Smooth muscle cell (in vitro differentiated cells): ENCODE measurements at regions not wholly inside any gene's neighbourhood (a gene's known extent, or its start where the extent isn't known, plus 50 kb on each side); places are given as distances from the start of the nearest gene placed in this dataset.

Source experiments
- DNase-seq: peaks from one replicate; lab custom pipeline; 2025; ENCODE audit not compliant: unreplicated experiment; lab: John Stamatoyannopoulos, UW
- H2AFZ ChIP-seq: fragments of 200-600 bp; sonication (generic); 2 replicates; pipeline ENCODE4 v1.6.0; 2016; ENCODE audit warnings: antibody characterized with exemption, low read depth, mild to moderate bottlenecking
- H3F3A ChIP-seq: fragments of 200-600 bp; sonication (generic); 2 replicates; pipeline ENCODE4 v1.6.0; 2017; ENCODE audit warnings: antibody characterized with exemption, low read depth
- H3K27ac ChIP-seq: fragments of 200-600 bp; sonication (generic); 2 replicates; pipeline ENCODE4 v1.5.1; 2016; ENCODE audit warnings: low read depth, mild to moderate bottlenecking
- H3K27me3 ChIP-seq: fragments of 200-600 bp; sonication (generic); 2 replicates; pipeline ENCODE4 v1.6.1; 2016; ENCODE audit warnings: low read depth, mild to moderate bottlenecking
- H3K36me3 ChIP-seq: fragments of 200-600 bp; sonication (generic); 2 replicates; pipeline ENCODE4 v1.5.1; 2016; ENCODE audit warnings: low read depth
- H3K4me1 ChIP-seq: fragments of 200-600 bp; sonication (generic); 2 replicates; pipeline ENCODE4 v1.5.1; 2016; ENCODE audit warnings: low read depth
- H3K4me2 ChIP-seq: fragments of 200-600 bp; sonication (generic); 2 replicates; pipeline ENCODE4 v1.6.0; 2016; ENCODE audit warnings: mild to moderate bottlenecking
- H3K4me3 ChIP-seq: fragments of 200-600 bp; sonication (generic); 2 replicates; pipeline ENCODE4 v1.5.1; 2016; ENCODE audit warnings: mild to moderate bottlenecking
- H3K79me2 ChIP-seq: fragments of 200-600 bp; sonication (generic); 2 replicates; pipeline ENCODE4 v1.6.0; 2016; ENCODE audit warnings: low read depth, mild to moderate bottlenecking
- H3K9ac ChIP-seq: fragments of 200-600 bp; sonication (generic); 2 replicates; pipeline ENCODE4 v1.6.0; 2016; ENCODE audit warnings: low read depth
- H3K9me3 ChIP-seq: fragments of 200-600 bp; sonication (generic); replicated peaks from 2 replicates; pipeline ENCODE4 v1.5.1; 2016; ENCODE audit warnings: low read depth
- H4K20me1 ChIP-seq: fragments of 200-600 bp; sonication (generic); 2 replicates; pipeline ENCODE4 v1.6.0; 2016; ENCODE audit warnings: low read depth
- WGBS: methylation state at CpG from one replicate; pipeline ENCODE4 v1.1.7; 2016; ENCODE audit warnings: low lambda C conversion rate; 5-methylcytosine and 5-hydroxymethylcytosine counted together
- TF ChIP-seq, protein P1 (sequence below): fragments of 200-600 bp; sonication (generic); IDR thresholded peaks from 2 replicates; pipeline ENCODE4 v1.5.1; 2017; ENCODE audit warnings: borderline replicate concordance, mild to moderate bottlenecking, antibody characterized with exemption; ENCODE audit not compliant: insufficient read depth, poor library complexity, severe bottlenecking

- H3F3A ChIP-seq, result no peaks in the 10 kb centered on the region
- H4K20me1 ChIP-seq, result no peaks in the 10 kb centered on the region
- no peak overlapping the region for H2AFZ ChIP-seq
- H3K4me1 ChIP-seq, result no peaks in the 10 kb centered on the region
- no peak overlapping the region for H3K9ac ChIP-seq
- H3K9me3 ChIP-seq, result no peaks in the 10 kb centered on the region
- no peaks in the 10 kb centered on the region for H3K79me2 ChIP-seq
- H3K36me3 ChIP-seq, result no peaks in the 10 kb centered on the region
- no peak overlapping the region for H3K27ac ChIP-seq
- WGBS, result 92% methylated on average over 1 of the region's 1 CpG
- H3K4me3 ChIP-seq, result no peak overlapping the region
- DNase-seq, result no peak
- no peak overlapping the region for H3K4me2 ChIP-seq
- no peaks in the 10 kb centered on the region for H3K27me3 ChIP-seq
- TF ChIP-seq, protein P1, sequence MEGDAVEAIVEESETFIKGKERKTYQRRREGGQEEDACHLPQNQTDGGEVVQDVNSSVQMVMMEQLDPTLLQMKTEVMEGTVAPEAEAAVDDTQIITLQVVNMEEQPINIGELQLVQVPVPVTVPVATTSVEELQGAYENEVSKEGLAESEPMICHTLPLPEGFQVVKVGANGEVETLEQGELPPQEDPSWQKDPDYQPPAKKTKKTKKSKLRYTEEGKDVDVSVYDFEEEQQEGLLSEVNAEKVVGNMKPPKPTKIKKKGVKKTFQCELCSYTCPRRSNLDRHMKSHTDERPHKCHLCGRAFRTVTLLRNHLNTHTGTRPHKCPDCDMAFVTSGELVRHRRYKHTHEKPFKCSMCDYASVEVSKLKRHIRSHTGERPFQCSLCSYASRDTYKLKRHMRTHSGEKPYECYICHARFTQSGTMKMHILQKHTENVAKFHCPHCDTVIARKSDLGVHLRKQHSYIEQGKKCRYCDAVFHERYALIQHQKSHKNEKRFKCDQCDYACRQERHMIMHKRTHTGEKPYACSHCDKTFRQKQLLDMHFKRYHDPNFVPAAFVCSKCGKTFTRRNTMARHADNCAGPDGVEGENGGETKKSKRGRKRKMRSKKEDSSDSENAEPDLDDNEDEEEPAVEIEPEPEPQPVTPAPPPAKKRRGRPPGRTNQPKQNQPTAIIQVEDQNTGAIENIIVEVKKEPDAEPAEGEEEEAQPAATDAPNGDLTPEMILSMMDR, result no peak
These were observed 566.1 kb downstream of the KCTD8 start for GRCh38 chr4:43882470-43882869.

DNA sequence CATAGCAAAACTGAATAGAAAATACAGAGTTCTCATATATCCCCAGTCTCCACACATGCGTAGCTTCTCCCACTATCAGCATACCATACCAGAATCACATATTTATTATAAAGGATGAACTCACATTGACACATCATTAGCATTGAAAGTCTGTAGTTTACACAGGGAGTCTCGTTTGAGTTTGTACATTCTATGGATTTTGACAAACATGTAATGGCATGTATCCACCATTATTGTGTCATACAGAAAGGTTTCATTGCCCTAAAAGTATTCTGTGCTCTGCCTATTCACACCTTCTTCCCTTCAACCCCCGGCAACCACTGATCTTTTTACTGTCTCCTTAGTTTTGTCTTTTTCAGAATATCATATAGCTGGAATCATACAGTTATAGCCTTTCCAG, 562.4 kb downstream of the KCTD8 start:
- H3K4me3 ChIP-seq, result no peak overlapping the region
- H3K9me3 ChIP-seq, result no peaks in the 10 kb centered on the region
- H3K27me3 ChIP-seq, result no peaks in the 10 kb centered on the region
- H3F3A ChIP-seq, result no peaks in the 10 kb centered on the region
- TF ChIP-seq, protein P1, result no peak
- no peak overlapping the region for H3K4me2 ChIP-seq
- no peaks in the 10 kb centered on the region for H4K20me1 ChIP-seq
- no peak overlapping the region for H3K27ac ChIP-seq
- no peaks in the 10 kb centered on the region for H3K79me2 ChIP-seq
- WGBS, result 77% methylated on average over 3 of the region's 3 CpGs
- H3K36me3 ChIP-seq, result no peaks in the 10 kb centered on the region
- no peak overlapping the region for H3K9ac ChIP-seq
- no peak for DNase-seq
- H3K4me1 ChIP-seq, result no peaks in the 10 kb centered on the region
- no peak overlapping the region for H2AFZ ChIP-seq

DNA sequence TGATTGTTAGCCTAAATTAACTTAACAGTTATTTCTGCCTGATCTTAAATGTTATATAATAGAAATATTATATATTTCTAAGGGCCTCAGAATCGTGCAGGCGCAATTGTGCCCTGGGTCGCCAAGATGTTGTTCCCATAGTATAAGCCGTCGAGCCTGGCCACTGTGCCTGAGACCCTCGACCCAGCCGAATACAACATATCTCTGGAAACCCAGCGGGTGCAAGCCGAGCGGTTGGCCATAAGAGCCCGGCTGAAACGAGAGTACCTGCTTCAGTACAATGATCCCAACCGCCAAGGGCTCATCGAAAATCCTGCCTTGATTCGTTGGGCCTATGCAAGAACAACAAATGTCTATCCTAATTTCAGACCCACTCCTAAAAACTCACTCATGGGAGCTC, 549.8 kb downstream of the KCTD8 start:
- H3K36me3 ChIP-seq, result no peaks in the 10 kb centered on the region
- no peak overlapping the region for H3K9ac ChIP-seq
- no peak overlapping the region for H2AFZ ChIP-seq
- TF ChIP-seq, protein P1, result no peak
- H3K4me1 ChIP-seq, result no peaks in the 10 kb centered on the region
- H3K27me3 ChIP-seq, result no peaks in the 10 kb centered on the region
- no peak overlapping the region for H3K4me2 ChIP-seq
- no peak overlapping the region for H3K4me3 ChIP-seq
- DNase-seq, result no peak
- H3F3A ChIP-seq, result no peaks in the 10 kb centered on the region
- no peak overlapping the region for H3K27ac ChIP-seq
- H3K79me2 ChIP-seq, result no peaks in the 10 kb centered on the region
- WGBS, result 95% methylated on average over 15 of the region's 15 CpGs
- no peaks in the 10 kb centered on the region for H4K20me1 ChIP-seq
- H3K9me3 ChIP-seq, result no peaks in the 10 kb centered on the region

DNA sequence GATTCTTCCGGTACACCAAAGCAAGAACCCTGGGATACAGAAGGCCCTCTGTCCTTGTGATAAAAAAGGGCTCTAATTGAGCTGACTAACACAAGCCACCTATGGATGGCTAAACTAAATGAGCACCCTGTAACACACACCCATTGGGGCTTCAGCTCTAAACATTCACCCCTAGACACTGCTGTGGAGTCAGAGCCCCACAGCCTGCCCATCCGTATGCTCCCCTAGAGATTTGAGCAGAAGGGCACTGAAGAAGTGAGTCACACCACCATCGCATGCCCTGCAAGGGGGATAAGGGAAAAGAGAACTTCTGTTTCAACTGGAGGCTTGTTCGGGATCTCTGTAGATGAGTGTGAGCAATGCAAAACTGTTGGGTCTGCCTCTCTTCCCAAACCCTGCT, 545.2 kb downstream of the KCTD8 start:
- no peaks in the 10 kb centered on the region for H3K4me1 ChIP-seq
- no peak for DNase-seq
- no peaks in the 10 kb centered on the region for H3F3A ChIP-seq
- no peaks in the 10 kb centered on the region for H3K79me2 ChIP-seq
- H3K4me2 ChIP-seq, result no peak overlapping the region
- H3K9me3 ChIP-seq, result no peaks in the 10 kb centered on the region
- no peak overlapping the region for H2AFZ ChIP-seq
- H3K9ac ChIP-seq, result no peak overlapping the region
- no peaks in the 10 kb centered on the region for H3K36me3 ChIP-seq
- TF ChIP-seq, protein P1, result no peak
- no peaks in the 10 kb centered on the region for H3K27me3 ChIP-seq
- 89% methylated on average over 4 of the region's 4 CpGs for WGBS
- no peak overlapping the region for H3K4me3 ChIP-seq
- no peaks in the 10 kb centered on the region for H4K20me1 ChIP-seq
- H3K27ac ChIP-seq, result no peak overlapping the region
